Gastrocnemius medialis (tissue), 4 donors: ENCODE measurements at regions not wholly inside any gene's neighbourhood (a gene's known extent, or its start where the extent isn't known, plus 50 kb on each side); places are given as distances from the start of the nearest gene placed in this dataset.

Source experiments
- ATAC-seq, 2 donors: fragments of 150-250 bp; one replicate each; pipeline ENCODE4 v1.9.1; 2016
- DNase-seq, 2 donors: peaks; one replicate each; pipeline ENCODE4 v3.0.0-alpha.2; 2019
- H3K27ac ChIP-seq, 4 donors: fragments of 200-600 bp; sonication (generic); 1 replicate in 1 of 4; 2 replicates in 3 of 4; pipeline ENCODE4 v1.5.1; 2016 to 2018; ENCODE audit warnings: mild to moderate bottlenecking in 2 of 4, moderate library complexity in 1 of 4
- H3K27me3 ChIP-seq, 3 donors: fragments of 200-600 bp; sonication (generic) in 2 of 3; 1 replicate in 1 of 3; 2 replicates in 2 of 3; pipeline versions ENCODE4 v1.5.1 to v1.6.0; 2016 to 2019; ENCODE audit warnings: mild to moderate bottlenecking in 1 of 3, moderate library complexity in 1 of 3
- H3K36me3 ChIP-seq, 2 donors: fragments of 200-600 bp; sonication (generic) in 1 of 2; one replicate each; pipeline ENCODE4 v1.5.1; 2017 to 2018
- H3K4me1 ChIP-seq, 2 donors: fragments of 200-600 bp; sonication (generic) in 1 of 2; one replicate each; pipeline ENCODE4 v1.5.1; 2016 to 2017; ENCODE audit warnings: mild to moderate bottlenecking in 2 of 2
- H3K4me3 ChIP-seq, 4 donors: fragments of 200-600 bp; sonication (generic) in 3 of 4; 1 replicate in 1 of 4; 2 replicates in 3 of 4; pipeline ENCODE4 v1.5.1; 2016 to 2019; ENCODE audit warnings: mild to moderate bottlenecking in 2 of 4
- H3K9me3 ChIP-seq, 3 donors: fragments of 200-600 bp; sonication (generic) in 2 of 3; 1 replicate in 1 of 3; 2 replicates in 2 of 3; pipeline ENCODE4 v1.5.1; 2016 to 2019
- POLR2A ChIP-seq, 2 donors: fragments of 450-650 bp; IDR thresholded peaks; one replicate each; pipeline ENCODE4 v1.6.1; 2017; ENCODE audit warnings: antibody characterized with exemption in 2 of 2, mild to moderate bottlenecking in 2 of 2, moderate library complexity in 2 of 2
- in situ Hi-C, 4 donors: fragments of 200-750 bp; cut with MboI; loops; one replicate each; pipeline versions ENCODE4 v1.15.0 to v1.8.0; 2017; ENCODE audit warnings: low sequenced_read_pairs in 4 of 4
- intact Hi-C: fragments of 100-400 bp; cut with DNase I; formaldehyde crosslinking; loops from one replicate; pipeline ENCODE4 v1.15.1; 2023; ENCODE audit warnings: low total_unique reads
- TF ChIP-seq, protein P1 (sequence below), 5 experiments: fragments of 450-650 bp in 3 of 5; fragments of 200-600 bp in 2 of 5; sonication (generic) in 2 of 5; IDR thresholded peaks in 4 of 5; conservative IDR thresholded peaks in 1 of 5; 1 replicate in 4 of 5; 2 replicates in 1 of 5; pipeline ENCODE4 v1.5.1; 2016 to 2019; ENCODE audit warnings: antibody characterized with exemption in 5 of 5, mild to moderate bottlenecking in 3 of 5, moderate library complexity in 3 of 5

DNA sequence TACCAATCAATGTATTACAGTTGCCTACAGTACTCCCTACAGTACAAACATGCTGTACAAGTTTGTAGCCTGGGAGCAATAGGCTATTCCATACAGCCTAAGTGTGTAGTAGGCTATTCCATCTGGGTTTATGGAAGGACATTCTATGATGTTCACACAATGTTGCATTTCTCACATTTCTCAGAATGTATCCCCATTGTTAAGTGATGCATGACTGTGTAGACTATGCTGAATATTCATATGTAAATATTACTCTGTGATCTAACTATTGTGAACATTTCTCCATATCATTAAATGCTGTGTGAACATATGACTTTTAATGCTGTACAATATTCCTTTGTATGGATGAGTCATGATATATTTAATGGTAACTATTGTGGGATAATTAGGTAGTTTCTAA, 139.2 kb upstream of the ADAMTS9 start:
- H3K4me3 ChIP-seq: no peak overlapping the region
- H3K9me3 ChIP-seq: no peaks in the 10 kb centered on the region
- no peak for DNase-seq
- intact Hi-C loops: no loop called here
- peaks cover under 1 to 3% of the 10 kb centered on the region in 2 donors for H3K4me1 ChIP-seq
- no peaks in the 10 kb centered on the region for H3K27me3 ChIP-seq
- H3K36me3 ChIP-seq: no peaks in the 10 kb centered on the region
- no peak for TF ChIP-seq POLR2A (IDR thresholded peaks at IDR 0.05)
- TF ChIP-seq, protein P1, sequence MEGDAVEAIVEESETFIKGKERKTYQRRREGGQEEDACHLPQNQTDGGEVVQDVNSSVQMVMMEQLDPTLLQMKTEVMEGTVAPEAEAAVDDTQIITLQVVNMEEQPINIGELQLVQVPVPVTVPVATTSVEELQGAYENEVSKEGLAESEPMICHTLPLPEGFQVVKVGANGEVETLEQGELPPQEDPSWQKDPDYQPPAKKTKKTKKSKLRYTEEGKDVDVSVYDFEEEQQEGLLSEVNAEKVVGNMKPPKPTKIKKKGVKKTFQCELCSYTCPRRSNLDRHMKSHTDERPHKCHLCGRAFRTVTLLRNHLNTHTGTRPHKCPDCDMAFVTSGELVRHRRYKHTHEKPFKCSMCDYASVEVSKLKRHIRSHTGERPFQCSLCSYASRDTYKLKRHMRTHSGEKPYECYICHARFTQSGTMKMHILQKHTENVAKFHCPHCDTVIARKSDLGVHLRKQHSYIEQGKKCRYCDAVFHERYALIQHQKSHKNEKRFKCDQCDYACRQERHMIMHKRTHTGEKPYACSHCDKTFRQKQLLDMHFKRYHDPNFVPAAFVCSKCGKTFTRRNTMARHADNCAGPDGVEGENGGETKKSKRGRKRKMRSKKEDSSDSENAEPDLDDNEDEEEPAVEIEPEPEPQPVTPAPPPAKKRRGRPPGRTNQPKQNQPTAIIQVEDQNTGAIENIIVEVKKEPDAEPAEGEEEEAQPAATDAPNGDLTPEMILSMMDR (IDR thresholded peaks at IDR 0.05 in 4 of 5, conservative IDR thresholded peaks at IDR 0.05 in 1 of 5): no peak
- no peak for ATAC-seq
- H3K27ac ChIP-seq: no peak overlapping the region
- in situ Hi-C loops: no loop called here

DNA sequence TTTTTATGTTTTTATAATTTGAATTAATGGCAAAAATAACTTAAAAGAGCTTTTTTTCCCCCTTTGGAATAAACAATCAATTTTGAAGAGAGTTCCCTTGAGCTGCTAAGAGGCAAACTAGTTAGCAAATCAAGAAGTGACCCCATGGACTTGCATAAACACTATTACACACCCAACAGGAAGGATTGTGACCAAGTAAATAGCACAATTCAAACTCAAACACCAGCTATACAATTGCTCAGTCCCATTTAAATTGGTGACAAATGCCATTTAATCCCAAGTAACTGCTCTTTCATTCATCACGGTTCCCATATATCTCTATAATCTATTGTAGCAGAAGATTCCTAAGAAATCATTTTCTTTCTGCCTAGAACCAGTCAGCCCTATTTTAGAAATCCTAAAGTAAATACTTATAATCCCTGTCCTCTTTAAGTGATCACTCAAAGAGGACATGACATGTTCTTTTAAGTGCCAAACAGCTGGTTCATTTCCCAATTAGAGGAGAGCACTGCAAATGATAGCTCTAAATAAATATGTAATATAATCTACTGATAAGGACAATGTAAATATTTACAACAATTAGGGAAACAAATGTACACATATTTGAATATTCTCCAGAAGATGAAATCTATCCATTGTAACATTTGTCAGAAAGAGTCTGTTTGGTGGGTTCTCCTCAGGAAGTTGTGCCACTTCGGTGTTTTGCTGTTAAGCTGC, 137.8 kb upstream of the ADAMTS9 start:
- no peak overlapping the region for H3K27ac ChIP-seq
- H3K36me3 ChIP-seq: no peaks in the 10 kb centered on the region
- DNase-seq (no peak), ATAC-seq (no peak)
- H3K27me3 ChIP-seq: no peaks in the 10 kb centered on the region
- intact Hi-C loops (no loop called here), in situ Hi-C loops (no loop called here)
- H3K9me3 ChIP-seq: no peaks in the 10 kb centered on the region
- TF ChIP-seq, protein P1 (IDR thresholded peaks at IDR 0.05 in 4 of 5, conservative IDR thresholded peaks at IDR 0.05 in 1 of 5): no peak
- no peak for TF ChIP-seq POLR2A (IDR thresholded peaks at IDR 0.05)
- peaks cover 6 to 15% of the 10 kb centered on the region in 2 donors for H3K4me1 ChIP-seq
- no peak overlapping the region for H3K4me3 ChIP-seq

- no peaks in the 10 kb centered on the region for H3K36me3 ChIP-seq
- H3K27ac ChIP-seq: no peak overlapping the region
- TF ChIP-seq, protein P1 (IDR thresholded peaks at IDR 0.05 in 4 of 5, conservative IDR thresholded peaks at IDR 0.05 in 1 of 5): no peak
- TF ChIP-seq POLR2A (IDR thresholded peaks at IDR 0.05): no peak
- H3K9me3 ChIP-seq: no peaks in the 10 kb centered on the region
- H3K27me3 ChIP-seq: no peaks in the 10 kb centered on the region
- DNase-seq (no peak), ATAC-seq (no peak)
- no peak overlapping the region for H3K4me3 ChIP-seq
- peaks cover 6 to 15% of the 10 kb centered on the region in 2 donors for H3K4me1 ChIP-seq
- in situ Hi-C loops (no loop called here), intact Hi-C loops (no loop called here)
Measured at GRCh38 chr3:64824394-64824909, 136.7 kb upstream of the ADAMTS9 start.

GRCh38 chr3:64818196-64818595, 130.4 kb upstream of the ADAMTS9 start:
- no peaks in the 10 kb centered on the region for H3K9me3 ChIP-seq
- no peak overlapping the region for H3K4me3 ChIP-seq
- in situ Hi-C loops (no loop called here), intact Hi-C loops (no loop called here)
- no peaks in the 10 kb centered on the region for H3K27me3 ChIP-seq
- no peaks in the 10 kb centered on the region for H3K36me3 ChIP-seq
- TF ChIP-seq, protein P1 (IDR thresholded peaks at IDR 0.05 in 4 of 5, conservative IDR thresholded peaks at IDR 0.05 in 1 of 5): no peak
- no peak for TF ChIP-seq POLR2A (IDR thresholded peaks at IDR 0.05)
- no peak for ATAC-seq
- no peak overlapping the region for H3K27ac ChIP-seq
- H3K4me1 ChIP-seq: peaks cover 30 to 47% of the 10 kb centered on the region in 2 donors
- no peak for DNase-seq
